ENCODE measurements at regions not wholly inside any gene's neighbourhood (a gene's known extent, or its start where the extent isn't known, plus 50 kb on each side); places are given as distances from the start of the nearest gene placed in this dataset.

DNA sequence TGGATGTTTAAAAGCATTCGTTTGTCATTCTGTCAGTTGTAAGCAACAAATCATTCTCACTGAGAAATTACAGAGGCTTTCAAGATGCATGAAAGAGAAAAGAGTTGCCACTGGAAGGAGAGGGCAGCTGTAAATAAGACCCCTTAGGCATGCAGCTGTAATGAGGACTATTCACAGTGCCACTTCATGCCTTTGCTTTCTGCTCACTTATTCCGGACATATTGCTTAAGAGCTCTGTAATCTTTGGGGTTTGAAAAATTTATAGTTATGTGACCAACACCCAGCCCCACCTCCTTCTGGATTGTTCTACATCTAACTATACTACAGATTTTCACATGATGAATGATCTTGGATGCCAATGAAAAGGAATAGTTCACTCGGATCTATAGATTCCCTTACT, 194.8 kb upstream of the DCN start:
- Histone ChIP-seq H3K4me3 (ENCODE audit: low read depth, low read length, poor library complexity, severe bottlenecking) (no peak overlapping the region), H3K27ac (ENCODE audit: low read depth, low read length, poor library complexity, severe bottlenecking) (no peak overlapping the region), H3K9me3 (ENCODE audit: low read length) (no peaks in the 10 kb centered on the region), H3K79me2 (ENCODE audit: insufficient read depth, low read depth, low read length) (no peaks in the 10 kb centered on the region), H3K36me3 (ENCODE audit: insufficient read depth, low read length) (no peaks in the 10 kb centered on the region), H2AFZ (ENCODE audit: low read length) (no peak overlapping the region), H3K4me2 (ENCODE audit: low read length) (no peak overlapping the region), H3K9me2 (ENCODE audit: insufficient read depth, low read length) (no peaks in the 10 kb centered on the region), H4K20me1 (ENCODE audit: insufficient read depth, low read length) (no peaks in the 10 kb centered on the region), H3K4me1 (ENCODE audit: insufficient read depth, low read length, poor library complexity, severe bottlenecking) (no peaks in the 10 kb centered on the region)
- CTCF ChIA-PET (ENCODE audit: unreplicated experiment) = no interaction called here
- no peak for TF ChIP-seq EZH2phosphoT487 (IDR thresholded peaks at IDR 0.05; ENCODE audit: borderline replicate concordance, low read depth, low read length)
- TF ChIP-seq, protein P1, sequence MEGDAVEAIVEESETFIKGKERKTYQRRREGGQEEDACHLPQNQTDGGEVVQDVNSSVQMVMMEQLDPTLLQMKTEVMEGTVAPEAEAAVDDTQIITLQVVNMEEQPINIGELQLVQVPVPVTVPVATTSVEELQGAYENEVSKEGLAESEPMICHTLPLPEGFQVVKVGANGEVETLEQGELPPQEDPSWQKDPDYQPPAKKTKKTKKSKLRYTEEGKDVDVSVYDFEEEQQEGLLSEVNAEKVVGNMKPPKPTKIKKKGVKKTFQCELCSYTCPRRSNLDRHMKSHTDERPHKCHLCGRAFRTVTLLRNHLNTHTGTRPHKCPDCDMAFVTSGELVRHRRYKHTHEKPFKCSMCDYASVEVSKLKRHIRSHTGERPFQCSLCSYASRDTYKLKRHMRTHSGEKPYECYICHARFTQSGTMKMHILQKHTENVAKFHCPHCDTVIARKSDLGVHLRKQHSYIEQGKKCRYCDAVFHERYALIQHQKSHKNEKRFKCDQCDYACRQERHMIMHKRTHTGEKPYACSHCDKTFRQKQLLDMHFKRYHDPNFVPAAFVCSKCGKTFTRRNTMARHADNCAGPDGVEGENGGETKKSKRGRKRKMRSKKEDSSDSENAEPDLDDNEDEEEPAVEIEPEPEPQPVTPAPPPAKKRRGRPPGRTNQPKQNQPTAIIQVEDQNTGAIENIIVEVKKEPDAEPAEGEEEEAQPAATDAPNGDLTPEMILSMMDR (conservative IDR thresholded peaks at IDR 0.05; ENCODE audit: low read length) = no peak
- intact Hi-C loops (cut with micrococcal nuclease; ENCODE audit: unreplicated experiment) = no loop called here
- POLR2A ChIA-PET = interaction anchor here (0.5 to 0.9 kb wide), 2 partner anchors 23 to 579 kb away, joined by 3 read pairs; no protein-coding TSS in a partner anchor
- no TSS peak for BruUV-seq (replicated peaks)
- DNase-seq (ENCODE audit: low spot score) = no peak

DNA sequence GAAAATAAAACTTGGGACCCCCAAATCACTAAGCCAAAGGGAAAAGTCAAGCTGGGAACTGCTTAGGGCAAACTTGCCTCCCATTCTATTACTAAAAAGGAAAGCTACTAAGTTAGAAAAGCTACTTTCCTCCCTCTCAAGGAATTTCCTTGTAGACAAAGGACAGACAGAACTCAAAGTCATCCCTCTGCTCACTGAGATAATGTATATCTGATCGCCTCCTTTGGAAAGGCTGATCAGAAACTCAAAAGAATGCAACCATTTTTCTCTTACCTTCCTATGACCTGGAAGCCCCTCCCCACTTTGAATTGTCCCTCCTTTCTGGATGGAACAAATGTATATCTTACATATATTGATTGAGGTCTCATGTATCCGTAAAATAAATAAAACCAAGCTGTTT, 190.5 kb upstream of the DCN start:
- no peaks in the 10 kb centered on the region for H3K9me2 ChIP-seq (ENCODE audit: insufficient read depth, low read length)
- no TSS peak for BruUV-seq (replicated peaks)
- ChIA-PET POLR2A (interaction anchor here (0.5 kb wide), 1 partner anchor 473 kb away, joined by 3 read pairs; no protein-coding TSS in a partner anchor), CTCF (ENCODE audit: unreplicated experiment) (interaction anchor here (1.0 kb wide), 1 partner anchor 9 kb away, joined by 3 read pairs; no protein-coding TSS in a partner anchor)
- no peaks in the 10 kb centered on the region for H3K79me2 ChIP-seq (ENCODE audit: insufficient read depth, low read depth, low read length)
- no peaks in the 10 kb centered on the region for H4K20me1 ChIP-seq (ENCODE audit: insufficient read depth, low read length)
- no peaks in the 10 kb centered on the region for H3K9me3 ChIP-seq (ENCODE audit: low read length)
- no peak for DNase-seq (ENCODE audit: low spot score)
- intact Hi-C loops (cut with micrococcal nuclease; ENCODE audit: unreplicated experiment) = no loop called here
- H3K4me2 ChIP-seq (ENCODE audit: low read length) = no peak overlapping the region
- no peak overlapping the region for H2AFZ ChIP-seq (ENCODE audit: low read length)
- no peak for TF ChIP-seq EZH2phosphoT487 (IDR thresholded peaks at IDR 0.05; ENCODE audit: borderline replicate concordance, low read depth, low read length)
- TF ChIP-seq, protein P1 (conservative IDR thresholded peaks at IDR 0.05; ENCODE audit: low read length) = no peak
- no peaks in the 10 kb centered on the region for H3K36me3 ChIP-seq (ENCODE audit: insufficient read depth, low read length)
- H3K4me1 ChIP-seq (ENCODE audit: insufficient read depth, low read length, poor library complexity, severe bottlenecking) = no peaks in the 10 kb centered on the region
- H3K4me3 ChIP-seq (ENCODE audit: low read depth, low read length, poor library complexity, severe bottlenecking) = no peak overlapping the region
- H3K27ac ChIP-seq (ENCODE audit: low read depth, low read length, poor library complexity, severe bottlenecking) = no peak overlapping the region

DNA sequence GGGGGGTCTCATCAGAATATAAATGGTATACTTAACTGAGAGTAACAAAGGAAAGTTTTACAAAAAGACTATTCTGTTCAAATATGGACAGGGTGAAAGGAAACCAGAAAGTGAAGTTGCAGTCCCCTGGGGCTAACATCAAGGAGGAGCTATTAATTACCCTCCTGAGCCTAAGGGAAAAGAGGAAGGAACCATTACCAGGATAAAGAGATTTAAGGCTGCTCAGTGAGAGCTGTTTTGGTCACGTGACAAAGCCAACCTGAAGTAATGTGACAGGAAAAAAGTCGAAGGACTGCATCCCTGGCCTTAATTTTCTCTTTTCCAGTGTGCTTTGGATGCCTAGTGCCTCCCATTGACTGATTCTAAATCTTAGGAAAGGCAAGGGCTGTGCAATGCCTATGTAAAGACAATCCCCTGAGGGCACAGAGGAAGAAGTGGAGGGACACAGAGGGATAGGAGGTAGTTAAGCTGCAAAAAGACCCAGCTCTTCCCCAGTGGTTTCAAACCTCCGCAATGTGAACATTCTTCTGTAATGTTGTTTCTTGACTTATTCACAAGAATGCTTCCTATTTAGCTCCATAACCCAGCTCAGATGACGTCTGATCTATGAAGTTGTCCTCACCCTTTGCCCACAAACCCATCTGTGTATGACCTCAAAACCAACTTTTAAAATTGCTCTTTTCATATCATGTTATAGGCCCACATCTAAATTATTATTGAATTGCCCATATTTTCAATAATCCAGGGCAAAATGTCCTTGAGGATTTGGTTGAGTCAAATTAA, 187.7 kb upstream of the DCN start:
- H2AFZ ChIP-seq (ENCODE audit: low read length) = no peak overlapping the region
- ChIA-PET POLR2A (interaction anchor here (0.7 kb wide), 1 partner anchor 199 kb away, joined by 3 read pairs; no protein-coding TSS in a partner anchor), CTCF (ENCODE audit: unreplicated experiment) (no interaction called here)
- H3K36me3 ChIP-seq (ENCODE audit: insufficient read depth, low read length) = no peaks in the 10 kb centered on the region
- no TSS peak for BruUV-seq (replicated peaks)
- intact Hi-C loops (cut with micrococcal nuclease; ENCODE audit: unreplicated experiment) = no loop called here
- TF ChIP-seq EZH2phosphoT487 (IDR thresholded peaks at IDR 0.05; ENCODE audit: borderline replicate concordance, low read depth, low read length) = no peak
- TF ChIP-seq, protein P1 (conservative IDR thresholded peaks at IDR 0.05; ENCODE audit: low read length) = no peak
- no peaks in the 10 kb centered on the region for H4K20me1 ChIP-seq (ENCODE audit: insufficient read depth, low read length)
- no peaks in the 10 kb centered on the region for H3K79me2 ChIP-seq (ENCODE audit: insufficient read depth, low read depth, low read length)
- no peaks in the 10 kb centered on the region for H3K9me2 ChIP-seq (ENCODE audit: insufficient read depth, low read length)
- H3K27ac ChIP-seq (ENCODE audit: low read depth, low read length, poor library complexity, severe bottlenecking) = no peak overlapping the region
- DNase-seq (ENCODE audit: low spot score) = no peak
- no peak overlapping the region for H3K4me3 ChIP-seq (ENCODE audit: low read depth, low read length, poor library complexity, severe bottlenecking)
- no peak overlapping the region for H3K4me2 ChIP-seq (ENCODE audit: low read length)
- no peaks in the 10 kb centered on the region for H3K9me3 ChIP-seq (ENCODE audit: low read length)
- H3K4me1 ChIP-seq (ENCODE audit: insufficient read depth, low read length, poor library complexity, severe bottlenecking) = no peaks in the 10 kb centered on the region
